ENCODE measurements at regions not wholly inside any gene's neighbourhood (a gene's known extent, or its start where the extent isn't known, plus 50 kb on each side); places are given as distances from the start of the nearest gene placed in this dataset.

DNA sequence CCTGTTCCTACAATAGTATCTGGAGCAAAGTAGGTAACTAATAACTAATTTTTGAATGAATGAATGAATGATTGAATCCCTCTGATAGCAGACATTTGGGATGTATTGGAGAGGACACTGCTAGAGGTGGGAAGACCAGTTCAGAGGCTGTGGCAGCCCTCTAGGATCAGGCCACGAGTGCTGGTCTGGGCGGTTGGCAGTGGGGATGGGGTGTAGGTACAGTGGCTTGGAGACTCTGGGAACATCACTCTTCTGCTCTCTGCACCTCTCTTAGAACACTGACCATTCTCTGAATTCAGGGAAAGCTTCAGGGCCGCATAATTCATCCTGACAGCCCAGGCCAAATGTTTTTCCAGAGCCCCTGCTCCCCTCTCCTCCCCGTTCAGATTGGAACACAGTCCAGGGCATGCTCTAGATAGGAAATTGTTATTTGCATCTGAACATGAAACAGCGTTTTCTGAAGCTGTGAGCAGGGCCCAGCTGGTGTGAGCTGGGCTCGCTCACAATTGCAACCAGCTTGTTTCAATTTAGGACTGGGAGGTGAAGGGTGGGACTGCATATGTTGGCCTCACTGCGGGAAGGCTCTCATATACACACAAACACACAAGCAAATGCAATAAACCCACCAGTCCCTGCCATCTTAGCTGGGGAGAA is 253.1 kb upstream of the USP24 start:
- DNase-seq (ENCODE audit: low spot score), result no peak
- no peaks in the 10 kb centered on the region for H3K27me3 ChIP-seq (replicated peaks; ENCODE audit: insufficient read depth)
- H3K27ac ChIP-seq, result no peak overlapping the region
- no peaks in the 10 kb centered on the region for H3K9me3 ChIP-seq
- H3K4me3 ChIP-seq, result no peak overlapping the region
- H3K4me1 ChIP-seq (replicated peaks), result no peaks in the 10 kb centered on the region
- intact Hi-C loops (cut with DNase I), result loop anchor here (10.0 kb wide), 1 partner anchor 1107 kb away; the partner anchor contains the start of gene PLPP3
- no peak for TF ChIP-seq CTCF (IDR thresholded peaks at IDR 0.05)
- no peak for TF ChIP-seq POLR2A (IDR thresholded peaks at IDR 0.05)
- no peak for TF ChIP-seq POLR2AphosphoS5 (IDR thresholded peaks at IDR 0.05)
- no peaks in the 10 kb centered on the region for H3K36me3 ChIP-seq
- WGBS, result 59% methylated on average over 7 of the region's 7 CpGs

DNA sequence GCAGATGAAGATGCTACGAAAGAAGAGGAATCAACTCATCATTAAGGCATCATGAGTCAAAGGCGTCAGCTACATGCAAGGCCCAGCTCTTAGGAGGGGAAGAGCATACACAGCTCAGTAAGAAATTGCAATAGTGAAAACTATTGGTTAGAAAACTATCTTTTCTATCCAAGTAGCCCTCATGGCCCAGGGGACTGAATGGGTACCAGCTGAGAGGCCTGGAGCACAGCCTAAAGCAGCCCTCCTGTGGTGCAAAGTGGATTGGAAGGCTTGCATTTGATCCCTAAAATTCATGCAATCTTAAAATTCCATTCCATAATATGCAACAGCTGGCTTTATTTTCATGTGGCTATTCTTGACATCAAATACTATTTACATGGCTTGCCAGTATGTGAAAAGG is 251.8 kb upstream of the USP24 start:
- no peaks in the 10 kb centered on the region for H3K4me1 ChIP-seq (replicated peaks)
- H3K27ac ChIP-seq, result no peak overlapping the region
- H3K4me3 ChIP-seq, result no peak overlapping the region
- intact Hi-C loops (cut with DNase I), result loop anchor here (10.0 kb wide), 1 partner anchor 1108 kb away; the partner anchor contains the start of gene PLPP3
- no peaks in the 10 kb centered on the region for H3K36me3 ChIP-seq
- 98% methylated on average over 2 of the region's 2 CpGs for WGBS
- H3K9me3 ChIP-seq, result no peaks in the 10 kb centered on the region
- DNase-seq (ENCODE audit: low spot score), result no peak
- TF ChIP-seq CTCF (IDR thresholded peaks at IDR 0.05) (no peak), POLR2AphosphoS5 (IDR thresholded peaks at IDR 0.05) (no peak), POLR2A (IDR thresholded peaks at IDR 0.05) (no peak)
- H3K27me3 ChIP-seq (replicated peaks; ENCODE audit: insufficient read depth), result no peaks in the 10 kb centered on the region

- intact Hi-C loops (cut with DNase I), result loop anchor here (10.0 kb wide), 1 partner anchor 1108 kb away; the partner anchor contains the start of gene PLPP3
Observed at GRCh38 chr1:55466373-55466772, 251.2 kb upstream of the USP24 start.

GRCh38 chr1:55464550-55464949 is 249.4 kb upstream of the USP24 start:
- H3K36me3 ChIP-seq, result no peaks in the 10 kb centered on the region
- peak overlapping the region; percentile 66 to 74 for H3K27ac ChIP-seq
- DNase-seq (ENCODE audit: low spot score), result no peak
- no peaks in the 10 kb centered on the region for H3K4me1 ChIP-seq (replicated peaks)
- H3K9me3 ChIP-seq, result no peaks in the 10 kb centered on the region
- H3K27me3 ChIP-seq (replicated peaks; ENCODE audit: insufficient read depth), result no peaks in the 10 kb centered on the region
- WGBS, result 86% methylated on average over 1 of the region's 1 CpG
- intact Hi-C loops (cut with DNase I), result loop anchor here (5.0 to 10.0 kb wide), 3 partner anchors 87 to 1110 kb away; partner anchors contain the start of gene PLPP3
- no peak for TF ChIP-seq CTCF (IDR thresholded peaks at IDR 0.05)
- TF ChIP-seq POLR2A (IDR thresholded peaks at IDR 0.05), result no peak
- no peak for TF ChIP-seq POLR2AphosphoS5 (IDR thresholded peaks at IDR 0.05)
- no peak overlapping the region for H3K4me3 ChIP-seq

More at GRCh38 chr1:55466373-55466772, 251.2 kb upstream of the USP24 start:
- 68% methylated on average over 1 of the region's 1 CpG for WGBS
- H3K27me3 ChIP-seq (replicated peaks; ENCODE audit: insufficient read depth), result no peaks in the 10 kb centered on the region
- no peak for DNase-seq (ENCODE audit: low spot score)
- peak overlapping the region in 1 of 2 donors; percentile 66 for H3K27ac ChIP-seq
- H3K9me3 ChIP-seq, result no peaks in the 10 kb centered on the region
- H3K4me1 ChIP-seq (replicated peaks), result no peaks in the 10 kb centered on the region
- H3K36me3 ChIP-seq, result no peaks in the 10 kb centered on the region
- H3K4me3 ChIP-seq, result no peak overlapping the region
- no peak for TF ChIP-seq POLR2A (IDR thresholded peaks at IDR 0.05)
- no peak for TF ChIP-seq CTCF (IDR thresholded peaks at IDR 0.05)

Measured in prostate gland (tissue), 2 donors.